Lung (tissue), 11 donors: ENCODE measurements at regions not wholly inside any gene's neighbourhood (a gene's known extent, or its start where the extent isn't known, plus 50 kb on each side); places are given as distances from the start of the nearest gene placed in this dataset.

ENCODE experiments used
- ATAC-seq: fragments of 200-7000 bp; cut with Tn5 transposase; one replicate; pipeline ENCODE4 v1.9.1; 2020; ENCODE audit warnings: moderate number of reproducible peaks; ENCODE audit not compliant: insufficient read depth, low FRiP score
- DNase-seq, 3 donors: peaks; one replicate each; pipeline ENCODE4 v3.0.0-alpha.2; 2013 to 2017
- H3K27ac ChIP-seq, 2 donors: one replicate each; pipeline ENCODE4 v1.5.1; 2013; ENCODE audit warnings: mild to moderate bottlenecking in 2 of 2, moderate library complexity in 2 of 2, control low read depth in 1 of 2, inconsistent platforms in 1 of 2, low read depth in 1 of 2, low read length in 1 of 2
- H3K27me3 ChIP-seq, 3 donors: one replicate each; pipeline ENCODE4 v1.5.1; 2013; ENCODE audit warnings: low read length in 2 of 3; ENCODE audit not compliant: control insufficient read depth in 3 of 3, insufficient read depth in 3 of 3
- H3K36me3 ChIP-seq, 4 donors: one replicate each; pipeline ENCODE4 v1.5.1; 2013; ENCODE audit warnings: low read length in 4 of 4, mild to moderate bottlenecking in 1 of 4, moderate library complexity in 1 of 4; ENCODE audit not compliant: control insufficient read depth in 4 of 4, insufficient read depth in 4 of 4
- H3K4me1 ChIP-seq, 5 donors: one replicate each; pipeline ENCODE4 v1.5.1; 2013; ENCODE audit warnings: low read length in 5 of 5, mild to moderate bottlenecking in 2 of 5, moderate library complexity in 1 of 5; ENCODE audit not compliant: control insufficient read depth in 5 of 5, insufficient read depth in 5 of 5
- H3K4me3 ChIP-seq: one replicate; pipeline ENCODE4 v1.5.1; 2013; ENCODE audit warnings: mild to moderate bottlenecking, control low read depth, moderate library complexity
- H3K9ac ChIP-seq, 2 donors: one replicate each; pipeline ENCODE4 v1.5.1; 2013; ENCODE audit warnings: low read length in 2 of 2, control low read depth in 1 of 2; ENCODE audit not compliant: insufficient read depth in 1 of 2
- H3K9me3 ChIP-seq, 4 donors: one replicate each; pipeline ENCODE4 v1.5.1; 2013; ENCODE audit warnings: low read length in 3 of 4, mild to moderate bottlenecking in 1 of 4, moderate library complexity in 1 of 4; ENCODE audit not compliant: control insufficient read depth in 4 of 4, insufficient read depth in 3 of 4
- WGBS, 2 donors: extraction: QIAGEN DNeasy Blood & Tissue Kit; methylation state at CpG; one replicate each; pipeline ENCODE4 v1.1.7; 2013; 5-methylcytosine and 5-hydroxymethylcytosine counted together
- TF ChIP-seq, protein P1 (sequence below): IDR thresholded peaks from 2 replicates; pipeline ENCODE4 v1.5.1; 2012; ENCODE audit warnings: mild to moderate bottlenecking; ENCODE audit errors: control extremely low read depth, extremely low read depth
- donor health status: control.
- donor health status: control.
- donor health status: Bipolar disorder and iron deficiency.
- donor health status: healthy.
- donor health status: DM: yes; HTN: yes; CAD: no.

DNA sequence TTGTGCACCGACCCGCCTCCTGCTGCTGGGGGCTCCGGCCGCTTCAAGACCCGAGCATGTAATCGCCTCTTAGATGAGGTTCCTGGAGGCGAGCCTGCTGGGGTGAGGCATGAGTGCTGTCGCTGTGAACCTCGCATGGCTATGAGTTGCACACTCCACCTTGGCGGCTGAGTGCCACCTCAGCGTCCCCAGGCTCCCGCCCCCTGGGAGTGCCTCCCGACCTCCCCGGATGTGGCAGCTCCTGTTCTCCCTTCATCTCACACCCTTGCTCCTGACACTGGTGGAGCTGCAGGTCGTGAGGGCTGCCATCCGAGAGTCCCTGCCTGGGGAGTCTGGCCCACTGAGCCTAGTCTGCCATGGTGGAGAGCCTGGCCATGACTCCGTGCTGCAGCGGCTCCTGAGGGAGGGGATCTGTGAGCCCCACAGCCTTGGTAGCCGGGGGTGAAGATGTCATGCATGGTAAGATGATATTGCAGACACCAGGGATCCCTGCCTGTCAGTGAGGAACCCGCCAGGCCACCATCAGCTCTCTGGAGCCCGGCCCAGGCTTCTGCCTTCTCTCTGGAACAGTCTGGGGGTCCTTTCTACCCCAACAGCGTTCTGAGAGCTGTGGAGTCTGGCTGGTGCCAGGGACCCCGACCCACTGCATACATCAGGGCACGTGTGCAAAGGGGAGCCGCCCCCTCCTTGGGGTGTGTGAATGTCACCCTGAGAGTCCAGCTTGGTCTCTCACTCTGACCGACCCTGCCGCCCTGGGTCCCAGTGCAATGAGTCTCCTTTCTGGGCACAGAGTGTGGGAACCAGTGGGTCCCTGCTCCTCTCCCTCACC lies 61.6 kb upstream of the HS6ST1 start:
- Histone ChIP-seq H3K4me3 (no peak overlapping the region), H3K27me3 (no peaks in the 10 kb centered on the region), H3K36me3 (no peaks in the 10 kb centered on the region), H3K9me3 (no peaks in the 10 kb centered on the region), H3K4me1 (peaks cover 0 to 66% (median 40%) of the 10 kb centered on the region in 5 donors), H3K9ac (no peak overlapping the region), H3K27ac (peak overlapping the region in 1 of 2 donors; percentile 62)
- DNase-seq: peak; percentile 43 to 53 (median 51)
- TF ChIP-seq, protein P1, sequence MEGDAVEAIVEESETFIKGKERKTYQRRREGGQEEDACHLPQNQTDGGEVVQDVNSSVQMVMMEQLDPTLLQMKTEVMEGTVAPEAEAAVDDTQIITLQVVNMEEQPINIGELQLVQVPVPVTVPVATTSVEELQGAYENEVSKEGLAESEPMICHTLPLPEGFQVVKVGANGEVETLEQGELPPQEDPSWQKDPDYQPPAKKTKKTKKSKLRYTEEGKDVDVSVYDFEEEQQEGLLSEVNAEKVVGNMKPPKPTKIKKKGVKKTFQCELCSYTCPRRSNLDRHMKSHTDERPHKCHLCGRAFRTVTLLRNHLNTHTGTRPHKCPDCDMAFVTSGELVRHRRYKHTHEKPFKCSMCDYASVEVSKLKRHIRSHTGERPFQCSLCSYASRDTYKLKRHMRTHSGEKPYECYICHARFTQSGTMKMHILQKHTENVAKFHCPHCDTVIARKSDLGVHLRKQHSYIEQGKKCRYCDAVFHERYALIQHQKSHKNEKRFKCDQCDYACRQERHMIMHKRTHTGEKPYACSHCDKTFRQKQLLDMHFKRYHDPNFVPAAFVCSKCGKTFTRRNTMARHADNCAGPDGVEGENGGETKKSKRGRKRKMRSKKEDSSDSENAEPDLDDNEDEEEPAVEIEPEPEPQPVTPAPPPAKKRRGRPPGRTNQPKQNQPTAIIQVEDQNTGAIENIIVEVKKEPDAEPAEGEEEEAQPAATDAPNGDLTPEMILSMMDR: no peak
- 84 to 96% methylated on average over 27 of the region's 27 CpGs for WGBS, 2 donors
- no peak for ATAC-seq

DNA sequence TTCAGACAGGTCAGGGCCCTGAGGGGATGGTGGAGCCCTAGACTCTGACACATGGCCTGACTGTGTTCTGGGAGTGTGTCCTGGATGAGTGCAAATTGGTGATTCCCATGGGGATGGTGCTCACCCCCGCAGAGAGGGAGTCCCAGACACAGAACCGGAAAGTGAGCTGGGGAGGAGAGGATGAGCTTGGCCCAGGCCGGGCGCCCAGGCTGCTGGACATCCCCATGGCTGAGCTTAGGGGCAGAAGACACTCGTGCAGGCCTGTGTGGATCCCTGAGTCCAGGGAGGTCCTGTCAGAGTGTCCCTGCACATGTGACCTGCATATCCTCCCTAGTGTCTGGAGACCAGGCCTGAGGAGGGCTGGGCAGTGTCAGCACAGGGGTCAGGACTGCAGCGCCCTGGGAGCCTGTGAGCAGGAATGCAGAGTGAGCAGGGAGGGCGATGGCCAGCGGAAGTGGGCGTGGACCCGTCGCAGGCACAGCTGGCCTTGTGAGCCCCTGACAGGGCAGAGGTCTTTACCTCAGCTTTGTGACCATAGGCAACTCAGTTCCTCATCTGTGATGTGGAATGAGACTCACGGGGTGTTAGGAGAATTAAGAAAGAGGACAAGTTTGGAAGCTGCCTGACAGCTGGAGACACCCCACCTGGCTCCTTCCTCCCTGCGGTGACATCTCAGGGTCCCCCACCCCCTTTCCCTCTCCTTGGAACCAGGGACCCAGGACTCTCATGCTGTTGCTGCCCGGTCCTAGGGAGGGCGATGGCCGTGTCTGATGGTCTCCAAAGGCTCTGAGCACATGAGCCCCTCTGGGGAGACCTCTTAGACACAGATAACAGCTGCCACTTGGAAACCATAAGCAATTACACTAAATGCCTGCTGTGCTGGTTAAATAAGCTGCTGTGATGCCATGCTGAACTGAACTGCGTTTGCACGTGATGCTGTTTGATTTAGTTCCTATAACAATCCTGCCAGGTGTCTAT lies 62.6 kb upstream of the HS6ST1 start:
- peak overlapping the region in 1 of 2 donors; percentile 25 for H3K9ac ChIP-seq
- 71 to 84% methylated on average over 18 of the region's 18 CpGs for WGBS, 2 donors
- no peak overlapping the region for H3K4me3 ChIP-seq
- no peaks in the 10 kb centered on the region for H3K9me3 ChIP-seq
- ATAC-seq (no peak), DNase-seq (peak in 2 of 3 donors; percentile 26 to 49)
- peaks cover 0 to 56% (median 38%) of the 10 kb centered on the region in 5 donors for H3K4me1 ChIP-seq
- TF ChIP-seq, protein P1: no peak
- H3K27me3 ChIP-seq: no peaks in the 10 kb centered on the region
- H3K36me3 ChIP-seq: no peaks in the 10 kb centered on the region
- peak overlapping the region in 1 of 2 donors; percentile 62 for H3K27ac ChIP-seq

DNA sequence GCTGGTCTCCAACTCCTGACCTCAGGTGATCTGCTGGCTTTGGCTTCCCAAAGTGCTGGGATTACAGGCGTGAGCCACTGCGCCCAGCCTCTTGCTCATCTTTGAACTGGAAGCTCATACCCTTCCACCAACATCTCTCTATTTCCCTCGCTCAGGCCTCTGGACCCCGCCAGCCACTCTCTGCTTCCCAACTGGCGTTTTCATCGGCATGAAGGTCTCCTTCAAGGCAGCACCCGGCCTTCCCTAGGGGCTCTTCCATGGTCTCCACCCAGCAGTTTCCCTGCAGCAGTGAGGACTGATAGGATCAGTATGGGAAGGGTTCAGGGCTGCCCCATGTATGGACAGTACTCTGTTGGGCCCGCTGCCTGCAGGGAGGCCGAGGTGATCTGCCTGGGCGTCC lies 65.8 kb upstream of the HS6ST1 start:
- TF ChIP-seq, protein P1: no peak
- Histone ChIP-seq H3K27me3 (no peaks in the 10 kb centered on the region), H3K36me3 (no peaks in the 10 kb centered on the region), H3K4me1 (peaks cover 0 to 30% (median 27%) of the 10 kb centered on the region in 5 donors), H3K9ac (no peak overlapping the region), H3K4me3 (no peak overlapping the region), H3K9me3 (no peaks in the 10 kb centered on the region), H3K27ac (no peak overlapping the region)
- ATAC-seq (no peak), DNase-seq (no peak)
- 92 to 98% methylated on average over 10 of the region's 10 CpGs for WGBS, 2 donors
